ENCODE measurements at regions not wholly inside any gene's neighbourhood (a gene's known extent, or its start where the extent isn't known, plus 50 kb on each side); places are given as distances from the start of the nearest gene placed in this dataset.

DNA sequence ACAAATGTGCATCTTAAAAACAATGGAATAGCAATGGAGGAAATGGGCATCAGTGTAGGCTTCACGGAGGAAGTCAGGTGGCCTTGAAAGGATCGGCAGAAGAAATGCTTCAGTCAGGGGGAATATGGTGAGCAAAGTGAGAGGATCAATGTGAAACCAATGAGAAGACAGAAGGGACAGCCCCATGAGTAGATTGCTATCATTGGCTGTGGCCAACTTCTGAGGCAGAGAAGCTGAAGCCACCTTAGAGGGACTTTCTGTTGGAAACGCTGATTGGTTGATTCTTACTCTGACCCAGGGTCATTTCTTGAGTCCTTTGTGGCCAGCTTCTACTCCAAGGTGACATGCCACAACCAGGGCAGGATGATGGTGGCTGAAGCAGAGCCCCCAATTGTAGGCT lies 130.7 kb upstream of the ZNF648 start:
- no peaks in the 10 kb centered on the region for H3K36me3 Mint-ChIP-seq (ENCODE audit: low read depth)
- CTCF ChIA-PET, result no interaction called here
- H3K4me3 Mint-ChIP-seq, result no peak overlapping the region
- H3K27ac Mint-ChIP-seq, result no peak overlapping the region
- H3K9me3 Mint-ChIP-seq, result peaks cover 3% of the 10 kb centered on the region
- peaks cover 12% of the 10 kb centered on the region for H3K27me3 Mint-ChIP-seq
- POLR2A ChIA-PET, result no interaction called here
- no peak for DNase-seq
- H3K4me1 Mint-ChIP-seq, result no peaks in the 10 kb centered on the region

- no peak for DNase-seq
- Mint-ChIP-seq H3K36me3 (ENCODE audit: low read depth) (no peaks in the 10 kb centered on the region), H3K4me3 (no peak overlapping the region), H3K4me1 (no peaks in the 10 kb centered on the region), H3K27me3 (peaks cover 12% of the 10 kb centered on the region), H3K27ac (peak overlapping the region; percentile 68), H3K9me3 (peaks cover 3% of the 10 kb centered on the region)
- POLR2A ChIA-PET, result no interaction called here
- CTCF ChIA-PET, result no interaction called here
Measured at GRCh38 chr1:182191381-182192115, 130.0 kb upstream of the ZNF648 start.

DNA sequence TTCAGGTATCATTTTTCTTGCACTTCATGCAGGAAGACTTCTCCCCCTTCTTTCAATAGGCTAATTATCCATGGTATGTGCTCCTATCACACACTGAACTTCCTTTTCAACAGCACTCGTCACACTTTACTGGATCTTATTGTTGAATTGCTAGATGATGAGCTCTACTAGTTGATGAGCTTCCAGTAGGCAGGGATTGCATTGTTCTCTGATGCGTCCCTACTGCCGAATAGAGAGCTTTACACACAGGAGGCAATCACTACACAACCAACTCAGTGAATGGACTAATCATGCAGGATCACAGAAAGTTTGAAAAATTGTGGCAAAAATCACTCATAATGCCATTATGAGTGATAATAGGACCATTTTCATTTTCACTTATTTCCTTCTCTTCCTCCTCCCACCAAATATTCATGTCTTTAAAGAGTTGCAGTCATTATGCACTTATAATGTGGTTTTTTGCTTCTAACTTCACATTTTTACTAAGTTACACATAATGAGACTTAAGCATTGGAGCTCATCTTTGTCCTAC lies 128.1 kb upstream of the ZNF648 start:
- H3K4me3 Mint-ChIP-seq, result no peak overlapping the region
- CTCF ChIA-PET, result interaction anchor here (0.7 kb wide), 1 partner anchor 42 kb away, joined by 4 read pairs; no protein-coding TSS in a partner anchor
- no peak for DNase-seq
- H3K4me1 Mint-ChIP-seq, result no peaks in the 10 kb centered on the region
- peaks cover 6% of the 10 kb centered on the region for H3K27me3 Mint-ChIP-seq
- POLR2A ChIA-PET, result no interaction called here
- H3K27ac Mint-ChIP-seq, result no peak overlapping the region
- H3K9me3 Mint-ChIP-seq, result no peaks in the 10 kb centered on the region
- no peaks in the 10 kb centered on the region for H3K36me3 Mint-ChIP-seq (ENCODE audit: low read depth)

DNA sequence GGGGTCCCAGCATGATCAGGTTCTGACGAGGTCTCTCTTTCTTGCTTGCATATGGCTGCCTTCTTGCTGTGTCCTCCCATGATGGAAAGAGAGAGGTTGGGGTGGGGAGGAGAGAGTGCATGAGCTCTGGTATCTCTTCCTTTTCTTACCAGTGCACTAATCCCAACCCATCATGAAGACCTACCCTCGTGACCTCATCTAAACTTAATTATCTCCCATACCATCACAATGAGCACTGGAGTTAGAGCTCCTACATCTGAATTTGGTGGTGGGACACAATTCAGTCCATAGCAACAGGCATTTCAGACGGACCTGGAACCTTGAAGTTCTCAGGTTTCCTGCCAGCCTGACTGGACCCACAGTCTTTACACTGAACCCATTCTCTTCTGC lies 125.2 kb upstream of the ZNF648 start:
- no peak for DNase-seq
- Mint-ChIP-seq H3K4me3 (no peak overlapping the region), H3K4me1 (no peaks in the 10 kb centered on the region), H3K27me3 (peaks cover 2% of the 10 kb centered on the region), H3K36me3 (ENCODE audit: low read depth) (no peaks in the 10 kb centered on the region), H3K9me3 (no peaks in the 10 kb centered on the region), H3K27ac (no peak overlapping the region)
- POLR2A ChIA-PET, result no interaction called here
- CTCF ChIA-PET, result interaction anchor here (0.8 kb wide), 1 partner anchor 41 kb away, joined by 3 read pairs; no protein-coding TSS in a partner anchor

GRCh38 chr1:182185842-182186756 lies 124.6 kb upstream of the ZNF648 start:
- Mint-ChIP-seq H3K4me1 (no peaks in the 10 kb centered on the region), H3K27ac (no peak overlapping the region), H3K4me3 (no peak overlapping the region), H3K9me3 (no peaks in the 10 kb centered on the region), H3K27me3 (peaks cover 2% of the 10 kb centered on the region), H3K36me3 (ENCODE audit: low read depth) (no peaks in the 10 kb centered on the region)
- CTCF ChIA-PET, result interaction anchor here (0.8 kb wide), 1 partner anchor 40 kb away, joined by 3 read pairs; no protein-coding TSS in a partner anchor
- POLR2A ChIA-PET, result no interaction called here
- DNase-seq, result no peak

DNA sequence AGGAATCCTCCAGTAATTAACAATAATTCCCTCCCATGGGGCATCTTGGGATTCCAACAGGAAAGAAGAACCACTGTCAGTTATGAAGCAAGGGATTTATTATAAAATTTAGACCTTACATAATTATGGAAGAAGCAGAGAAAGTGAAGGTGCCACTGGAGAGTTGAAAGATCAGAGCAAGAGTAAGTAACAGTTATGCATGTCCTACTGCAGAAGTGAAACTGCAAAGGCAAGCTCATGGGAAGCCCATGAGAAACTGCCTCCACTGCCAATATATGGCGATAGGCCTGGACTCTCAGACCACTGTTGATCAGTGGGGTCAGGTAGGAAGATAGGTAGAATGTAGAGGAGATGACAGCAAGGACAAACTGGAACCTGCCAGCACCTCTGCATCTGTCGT lies 123.6 kb upstream of the ZNF648 start:
- Mint-ChIP-seq H3K9me3 (no peaks in the 10 kb centered on the region), H3K27ac (no peak overlapping the region), H3K36me3 (ENCODE audit: low read depth) (no peaks in the 10 kb centered on the region), H3K27me3 (peaks cover 2% of the 10 kb centered on the region), H3K4me3 (no peak overlapping the region), H3K4me1 (no peaks in the 10 kb centered on the region)
- no peak for DNase-seq
- CTCF ChIA-PET, result no interaction called here
- POLR2A ChIA-PET, result no interaction called here

GRCh38 chr1:182183606-182184005 lies 122.1 kb upstream of the ZNF648 start:
- Mint-ChIP-seq H3K9me3 (no peaks in the 10 kb centered on the region), H3K36me3 (ENCODE audit: low read depth) (no peaks in the 10 kb centered on the region), H3K27ac (no peak overlapping the region), H3K4me1 (no peaks in the 10 kb centered on the region), H3K4me3 (no peak overlapping the region), H3K27me3 (no peaks in the 10 kb centered on the region)
- POLR2A ChIA-PET, result no interaction called here
- DNase-seq, result no peak
- CTCF ChIA-PET, result interaction anchor here (1.1 kb wide), 2 partner anchors 200 to 213 kb away, joined by 3 read pairs; no protein-coding TSS in a partner anchor

GRCh38 chr1:182182311-182182710 lies 120.8 kb upstream of the ZNF648 start:
- Mint-ChIP-seq H3K27me3 (no peaks in the 10 kb centered on the region), H3K4me1 (no peaks in the 10 kb centered on the region), H3K27ac (no peak overlapping the region), H3K9me3 (no peaks in the 10 kb centered on the region), H3K4me3 (no peak overlapping the region), H3K36me3 (ENCODE audit: low read depth) (no peaks in the 10 kb centered on the region)
- ChIA-PET CTCF (no interaction called here), POLR2A (no interaction called here)
- DNase-seq, result no peak

DNA sequence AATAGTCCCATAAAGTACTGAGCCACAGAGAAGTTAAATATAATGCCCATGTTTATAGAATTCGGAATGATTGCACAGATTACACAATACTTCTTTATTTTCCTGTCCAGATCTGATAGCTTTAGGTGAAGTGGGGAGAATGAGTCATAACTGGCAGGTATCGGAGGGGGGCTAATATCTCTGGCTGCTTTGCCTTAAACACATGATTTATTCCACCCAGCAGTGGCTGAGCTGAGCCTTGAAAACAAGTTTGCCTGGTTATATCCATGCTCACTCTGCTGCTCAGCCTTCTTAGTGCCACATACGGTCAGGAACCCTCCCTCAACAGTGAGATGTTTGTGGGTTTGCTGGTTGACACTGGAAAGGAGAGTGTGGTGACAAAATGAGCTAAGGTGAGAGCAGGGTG lies 119.7 kb upstream of the ZNF648 start:
- Mint-ChIP-seq H3K27ac (no peak overlapping the region), H3K9me3 (peaks cover 2% of the 10 kb centered on the region), H3K4me1 (no peaks in the 10 kb centered on the region), H3K27me3 (peaks cover 2% of the 10 kb centered on the region), H3K4me3 (no peak overlapping the region), H3K36me3 (ENCODE audit: low read depth) (no peaks in the 10 kb centered on the region)
- ChIA-PET POLR2A (no interaction called here), CTCF (interaction anchor here (1.1 to 1.5 kb wide), 3 partner anchors 10 to 92 kb away, joined by 3 to 4 read pairs (median 3); no protein-coding TSS in a partner anchor)
- DNase-seq, result no peak

- Mint-ChIP-seq H3K9me3 (peaks cover 2% of the 10 kb centered on the region), H3K36me3 (ENCODE audit: low read depth) (no peaks in the 10 kb centered on the region), H3K27ac (no peak overlapping the region), H3K27me3 (peaks cover 2% of the 10 kb centered on the region), H3K4me3 (no peak overlapping the region), H3K4me1 (no peaks in the 10 kb centered on the region)
- ChIA-PET CTCF (no interaction called here), POLR2A (no interaction called here)
- no peak for DNase-seq
Measured at GRCh38 chr1:182175361-182175931, 113.9 kb upstream of the ZNF648 start.

DNA sequence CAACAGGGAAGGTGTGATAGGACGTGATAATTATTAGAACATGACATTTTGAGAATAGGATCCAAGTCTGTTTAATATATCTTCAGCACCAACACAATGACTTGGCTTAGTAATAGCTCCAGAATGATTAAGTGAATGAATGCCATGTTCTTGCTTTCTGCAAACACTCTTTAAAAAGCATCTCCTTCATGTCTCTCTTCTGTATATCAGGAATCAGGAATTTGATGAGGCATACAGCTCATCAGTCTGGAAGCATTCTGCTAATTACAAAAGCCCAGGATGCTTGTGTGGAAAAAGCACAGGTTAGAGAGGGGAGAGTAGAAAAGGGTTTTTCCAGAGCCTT lies 113.0 kb upstream of the ZNF648 start:
- no peaks in the 10 kb centered on the region for H3K36me3 Mint-ChIP-seq (ENCODE audit: low read depth)
- POLR2A ChIA-PET, result no interaction called here
- H3K27ac Mint-ChIP-seq, result no peak overlapping the region
- no peak overlapping the region for H3K4me3 Mint-ChIP-seq
- CTCF ChIA-PET, result no interaction called here
- DNase-seq, result no peak
- H3K9me3 Mint-ChIP-seq, result peaks cover 2% of the 10 kb centered on the region
- peaks cover 2% of the 10 kb centered on the region for H3K27me3 Mint-ChIP-seq
- H3K4me1 Mint-ChIP-seq, result no peaks in the 10 kb centered on the region

- Mint-ChIP-seq H3K9me3 (peaks cover 2% of the 10 kb centered on the region), H3K27ac (no peak overlapping the region), H3K4me3 (no peak overlapping the region), H3K4me1 (no peaks in the 10 kb centered on the region), H3K36me3 (ENCODE audit: low read depth) (no peaks in the 10 kb centered on the region), H3K27me3 (peaks cover 2% of the 10 kb centered on the region)
- ChIA-PET POLR2A (no interaction called here), CTCF (no interaction called here)
- no peak for DNase-seq
Measured at GRCh38 chr1:182173808-182174512, 112.4 kb upstream of the ZNF648 start.

DNA sequence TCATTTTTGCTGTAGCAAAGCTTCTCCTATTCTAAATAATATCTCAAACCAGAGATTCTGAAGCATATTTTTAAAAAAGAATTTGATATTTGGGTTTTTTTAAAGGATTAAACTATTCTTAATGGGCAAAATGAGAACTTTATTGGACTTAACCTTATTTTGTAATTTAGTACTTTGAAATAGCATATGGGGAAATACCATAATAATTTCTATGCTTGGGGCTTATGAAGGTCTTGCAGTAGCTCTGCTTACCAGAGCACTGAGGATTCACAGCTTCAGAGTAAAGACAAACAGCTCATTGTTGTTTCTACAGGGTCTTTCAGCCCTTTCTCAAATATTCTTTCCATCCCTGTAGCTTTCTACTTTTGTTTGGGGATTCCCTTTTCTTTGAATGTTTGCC lies 111.2 kb upstream of the ZNF648 start:
- Mint-ChIP-seq H3K27me3 (peaks cover 2% of the 10 kb centered on the region), H3K36me3 (ENCODE audit: low read depth) (no peaks in the 10 kb centered on the region), H3K27ac (no peak overlapping the region), H3K9me3 (peaks cover 2% of the 10 kb centered on the region), H3K4me3 (no peak overlapping the region), H3K4me1 (no peaks in the 10 kb centered on the region)
- ChIA-PET POLR2A (no interaction called here), CTCF (no interaction called here)
- no peak for DNase-seq
